ENCODE measurements at regions not wholly inside any gene's neighbourhood (a gene's known extent, or its start where the extent isn't known, plus 50 kb on each side); places are given as distances from the start of the nearest gene placed in this dataset.

- intact Hi-C loops (cut with micrococcal nuclease; ENCODE audit: unreplicated experiment), result no loop called here
- TF ChIP-seq EZH2phosphoT487 (IDR thresholded peaks at IDR 0.05; ENCODE audit: borderline replicate concordance, low read depth, low read length), result no peak
- TF ChIP-seq CTCF (conservative IDR thresholded peaks at IDR 0.05; ENCODE audit: low read length), result no peak
- Histone ChIP-seq H3K9me2 (ENCODE audit: insufficient read depth, low read length) (no peaks in the 10 kb centered on the region), H3K79me2 (ENCODE audit: insufficient read depth, low read depth, low read length) (no peaks in the 10 kb centered on the region), H3K4me1 (ENCODE audit: insufficient read depth, low read length, poor library complexity, severe bottlenecking) (no peaks in the 10 kb centered on the region), H3K4me2 (ENCODE audit: low read length) (no peak overlapping the region), H3K36me3 (ENCODE audit: insufficient read depth, low read length) (no peaks in the 10 kb centered on the region), H3K4me3 (ENCODE audit: low read depth, low read length, poor library complexity, severe bottlenecking) (no peak overlapping the region), H4K20me1 (ENCODE audit: insufficient read depth, low read length) (no peaks in the 10 kb centered on the region), H3K9me3 (ENCODE audit: low read length) (no peaks in the 10 kb centered on the region), H2AFZ (ENCODE audit: low read length) (no peak overlapping the region), H3K27ac (ENCODE audit: low read depth, low read length, poor library complexity, severe bottlenecking) (no peak overlapping the region)
- ChIA-PET POLR2A (no interaction called here), CTCF (ENCODE audit: unreplicated experiment) (no interaction called here)
- no TSS peak for BruUV-seq (replicated peaks)
- no peak for DNase-seq (ENCODE audit: low spot score)
These were observed 217.0 kb upstream of the TMEFF2 start for GRCh38 chr2:192411755-192412154.

GRCh38 chr2:192410319-192410718, 215.6 kb upstream of the TMEFF2 start:
- POLR2A ChIA-PET, result interaction anchor here (0.6 kb wide), 1 partner anchor 874 kb away, joined by 3 read pairs; no protein-coding TSS in a partner anchor
- no peak for DNase-seq (ENCODE audit: low spot score)

GRCh38 chr2:192407692-192408091, 213.0 kb upstream of the TMEFF2 start:
- H3K79me2 ChIP-seq (ENCODE audit: insufficient read depth, low read depth, low read length), result no peaks in the 10 kb centered on the region
- no peak for TF ChIP-seq CTCF (conservative IDR thresholded peaks at IDR 0.05; ENCODE audit: low read length)
- no peak for TF ChIP-seq EZH2phosphoT487 (IDR thresholded peaks at IDR 0.05; ENCODE audit: borderline replicate concordance, low read depth, low read length)
- DNase-seq (ENCODE audit: low spot score), result no peak
- H3K9me3 ChIP-seq (ENCODE audit: low read length), result no peaks in the 10 kb centered on the region
- POLR2A ChIA-PET, result no interaction called here
- H2AFZ ChIP-seq (ENCODE audit: low read length), result no peak overlapping the region
- no peaks in the 10 kb centered on the region for H3K4me1 ChIP-seq (ENCODE audit: insufficient read depth, low read length, poor library complexity, severe bottlenecking)
- no TSS peak for BruUV-seq (replicated peaks)
- H4K20me1 ChIP-seq (ENCODE audit: insufficient read depth, low read length), result no peaks in the 10 kb centered on the region
- no peaks in the 10 kb centered on the region for H3K9me2 ChIP-seq (ENCODE audit: insufficient read depth, low read length)
- H3K4me2 ChIP-seq (ENCODE audit: low read length), result no peak overlapping the region
- CTCF ChIA-PET (ENCODE audit: unreplicated experiment), result no interaction called here
- no peak overlapping the region for H3K4me3 ChIP-seq (ENCODE audit: low read depth, low read length, poor library complexity, severe bottlenecking)
- H3K27ac ChIP-seq (ENCODE audit: low read depth, low read length, poor library complexity, severe bottlenecking), result no peak overlapping the region
- intact Hi-C loops (cut with micrococcal nuclease; ENCODE audit: unreplicated experiment), result no loop called here
- no peaks in the 10 kb centered on the region for H3K36me3 ChIP-seq (ENCODE audit: insufficient read depth, low read length)

More at GRCh38 chr2:192410319-192410718, 215.6 kb upstream of the TMEFF2 start:
- CTCF ChIA-PET (ENCODE audit: unreplicated experiment), result no interaction called here
- TF ChIP-seq EZH2phosphoT487 (IDR thresholded peaks at IDR 0.05; ENCODE audit: borderline replicate concordance, low read depth, low read length) (no peak), CTCF (conservative IDR thresholded peaks at IDR 0.05; ENCODE audit: low read length) (no peak)
- H3K4me2 ChIP-seq (ENCODE audit: low read length), result no peak overlapping the region
- no peaks in the 10 kb centered on the region for H3K9me3 ChIP-seq (ENCODE audit: low read length)
- H3K9me2 ChIP-seq (ENCODE audit: insufficient read depth, low read length), result no peaks in the 10 kb centered on the region
- H2AFZ ChIP-seq (ENCODE audit: low read length), result no peak overlapping the region
- intact Hi-C loops (cut with micrococcal nuclease; ENCODE audit: unreplicated experiment), result no loop called here
- no TSS peak for BruUV-seq (replicated peaks)
- H3K4me1 ChIP-seq (ENCODE audit: insufficient read depth, low read length, poor library complexity, severe bottlenecking), result no peaks in the 10 kb centered on the region
- no peak overlapping the region for H3K4me3 ChIP-seq (ENCODE audit: low read depth, low read length, poor library complexity, severe bottlenecking)
- H3K27ac ChIP-seq (ENCODE audit: low read depth, low read length, poor library complexity, severe bottlenecking), result no peak overlapping the region
- H4K20me1 ChIP-seq (ENCODE audit: insufficient read depth, low read length), result no peaks in the 10 kb centered on the region
- H3K36me3 ChIP-seq (ENCODE audit: insufficient read depth, low read length), result no peaks in the 10 kb centered on the region
- H3K79me2 ChIP-seq (ENCODE audit: insufficient read depth, low read depth, low read length), result no peaks in the 10 kb centered on the region
